ENCODE measurements at regions not wholly inside any gene's neighbourhood (a gene's known extent, or its start where the extent isn't known, plus 50 kb on each side); places are given as distances from the start of the nearest gene placed in this dataset.

DNA sequence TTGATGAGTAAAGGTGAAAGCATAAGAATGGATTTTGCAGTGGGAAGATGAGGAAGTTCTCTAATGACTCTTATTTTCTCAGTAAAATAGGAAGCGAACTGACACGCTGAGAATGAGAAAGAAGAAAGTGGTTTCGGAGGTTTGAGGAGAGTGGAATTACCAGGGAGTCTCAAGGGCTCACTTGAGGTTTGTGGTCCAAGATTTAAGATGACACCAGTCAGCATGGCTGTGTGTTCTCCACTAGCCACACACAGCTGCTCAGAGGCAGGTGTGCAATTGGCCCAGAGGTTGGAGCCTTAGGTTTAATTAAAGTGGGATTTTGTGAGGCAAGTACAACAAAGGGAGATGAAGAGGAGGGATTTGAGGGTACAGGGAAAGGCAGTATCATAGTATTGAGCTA is 99.6 kb upstream of the NBEA start:
- DNase-seq, result no peak

DNA sequence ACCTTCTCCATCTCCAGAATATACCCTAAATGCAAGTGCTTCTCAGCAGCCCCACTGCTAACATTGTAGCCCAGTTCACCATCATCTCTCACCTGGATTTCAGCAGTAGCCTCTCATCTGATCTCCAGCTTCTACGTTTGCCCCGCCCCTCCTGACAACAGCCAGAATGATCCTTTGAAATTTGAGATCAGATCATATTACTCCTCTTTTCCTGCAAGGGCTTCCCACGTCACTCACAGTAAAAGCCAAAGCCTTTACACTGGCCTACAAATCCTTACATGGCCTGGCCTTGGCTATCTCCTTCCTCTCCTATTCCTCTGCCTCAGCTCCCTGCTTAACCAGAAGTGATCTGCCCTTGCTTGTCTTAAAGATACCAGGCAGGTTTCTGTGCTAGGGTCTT is 94.3 kb upstream of the NBEA start:
- no peak for DNase-seq

DNA sequence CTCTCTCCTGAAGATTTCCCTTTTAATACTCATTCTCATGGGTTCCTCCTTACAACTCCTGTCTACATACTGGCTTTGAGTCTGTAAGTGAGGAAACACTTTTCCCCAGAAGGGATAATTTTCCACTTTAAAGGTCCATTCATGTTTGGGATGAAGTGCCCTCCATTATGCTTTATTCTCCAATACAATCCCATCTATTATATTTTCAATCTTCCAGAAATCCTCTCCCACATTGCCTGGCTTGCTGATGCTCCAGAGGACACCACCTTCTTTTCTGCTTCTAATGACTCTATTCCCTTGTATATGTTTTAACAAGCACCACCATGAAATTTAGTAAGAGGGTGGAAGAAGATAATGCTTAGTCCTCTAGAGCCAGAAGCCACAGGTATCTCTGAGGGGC is 92.7 kb upstream of the NBEA start:
- DNase-seq, result no peak

DNA sequence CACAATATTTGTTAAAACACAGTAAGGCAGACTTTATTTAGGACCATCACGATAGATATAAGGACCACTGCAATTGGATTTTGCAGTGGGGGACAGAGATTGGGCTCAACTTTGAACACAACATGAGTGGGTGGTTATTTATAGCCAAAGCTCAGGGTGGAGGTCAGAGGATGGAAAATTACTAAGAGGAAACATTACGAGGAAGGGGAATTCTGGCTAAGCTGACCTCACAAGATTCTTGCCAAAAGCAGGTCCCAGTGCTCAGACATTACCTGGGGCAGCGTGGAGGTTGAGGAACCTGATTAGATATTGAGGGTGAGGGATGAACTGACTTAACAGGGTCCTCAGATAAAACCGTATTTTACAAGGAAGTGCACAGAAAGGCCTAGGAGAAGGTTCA is 88.9 kb upstream of the NBEA start:
- no peak for DNase-seq

DNA sequence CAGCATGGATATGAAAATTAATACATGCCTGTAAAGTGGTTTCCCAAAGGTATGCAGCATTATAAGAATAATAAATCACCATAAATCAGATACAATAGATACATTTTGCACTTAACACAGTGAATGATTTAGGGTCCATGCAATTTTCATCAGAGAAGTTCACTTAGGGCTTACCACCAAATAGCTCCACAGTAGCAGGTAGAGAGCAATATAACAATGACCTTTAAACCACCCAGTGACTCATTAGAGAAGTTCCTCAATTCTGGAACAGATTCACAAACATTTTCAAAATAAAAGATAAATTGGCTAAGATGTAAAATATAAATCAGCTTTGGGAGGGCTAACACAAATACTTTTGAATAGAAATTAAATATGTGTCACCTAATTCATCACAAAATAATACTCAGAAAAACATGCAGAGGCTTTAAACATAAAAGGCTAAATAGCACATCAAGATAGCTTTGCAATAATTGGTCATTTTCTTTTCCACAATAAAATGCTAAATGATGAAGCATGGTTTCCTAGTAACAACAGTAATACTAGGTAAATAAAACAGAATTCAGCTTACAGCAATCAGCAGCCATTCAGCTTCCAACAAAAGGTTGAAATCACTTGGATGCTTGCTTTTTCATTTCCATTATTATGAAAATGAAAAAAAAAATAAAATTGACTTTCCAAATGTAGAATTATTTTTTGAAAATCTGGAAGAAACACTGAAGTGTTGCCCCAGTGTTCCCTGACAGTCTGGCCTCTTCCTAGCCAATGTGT is 84.3 kb upstream of the NBEA start:
- DNase-seq, result peak; percentile 20

DNA sequence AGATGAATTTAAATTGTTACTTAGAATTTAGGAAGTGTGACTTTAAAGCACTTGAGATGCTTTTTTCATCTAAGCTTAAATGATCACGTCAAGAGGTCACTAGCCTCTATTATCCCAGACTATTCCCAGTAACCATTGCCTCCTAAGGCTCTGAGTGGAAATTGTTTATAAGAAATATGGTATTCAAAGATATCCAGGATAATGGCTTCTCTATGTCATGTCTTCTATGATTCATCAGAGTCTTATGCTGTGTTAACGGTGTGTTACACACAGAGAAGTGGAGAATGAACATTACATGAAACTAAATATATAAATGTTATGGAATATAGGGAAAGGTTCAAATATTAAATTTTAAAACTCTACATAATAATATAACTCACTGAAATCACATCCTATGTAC is 79.8 kb upstream of the NBEA start:
- DNase-seq, result peak; percentile 23

DNA sequence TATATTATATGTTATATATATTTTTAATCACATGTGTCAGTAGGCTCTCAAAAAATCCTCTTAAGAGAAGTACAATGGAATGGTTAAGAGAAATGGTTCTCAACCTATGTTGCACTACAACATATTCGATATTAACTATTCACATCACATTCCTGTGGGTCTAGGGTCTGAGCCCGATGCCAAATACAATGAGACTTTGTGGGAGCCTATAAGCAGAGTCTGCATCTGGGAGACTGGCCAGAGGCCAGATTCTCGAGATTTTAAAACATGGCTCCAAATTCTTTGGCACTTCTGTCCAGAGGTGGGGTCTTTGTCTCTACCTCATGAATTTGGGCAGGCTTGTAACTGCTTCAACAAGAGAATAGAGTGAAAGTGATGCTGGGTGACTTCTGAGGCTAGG is 79.4 kb upstream of the NBEA start:
- peak; percentile 59 for DNase-seq

DNA sequence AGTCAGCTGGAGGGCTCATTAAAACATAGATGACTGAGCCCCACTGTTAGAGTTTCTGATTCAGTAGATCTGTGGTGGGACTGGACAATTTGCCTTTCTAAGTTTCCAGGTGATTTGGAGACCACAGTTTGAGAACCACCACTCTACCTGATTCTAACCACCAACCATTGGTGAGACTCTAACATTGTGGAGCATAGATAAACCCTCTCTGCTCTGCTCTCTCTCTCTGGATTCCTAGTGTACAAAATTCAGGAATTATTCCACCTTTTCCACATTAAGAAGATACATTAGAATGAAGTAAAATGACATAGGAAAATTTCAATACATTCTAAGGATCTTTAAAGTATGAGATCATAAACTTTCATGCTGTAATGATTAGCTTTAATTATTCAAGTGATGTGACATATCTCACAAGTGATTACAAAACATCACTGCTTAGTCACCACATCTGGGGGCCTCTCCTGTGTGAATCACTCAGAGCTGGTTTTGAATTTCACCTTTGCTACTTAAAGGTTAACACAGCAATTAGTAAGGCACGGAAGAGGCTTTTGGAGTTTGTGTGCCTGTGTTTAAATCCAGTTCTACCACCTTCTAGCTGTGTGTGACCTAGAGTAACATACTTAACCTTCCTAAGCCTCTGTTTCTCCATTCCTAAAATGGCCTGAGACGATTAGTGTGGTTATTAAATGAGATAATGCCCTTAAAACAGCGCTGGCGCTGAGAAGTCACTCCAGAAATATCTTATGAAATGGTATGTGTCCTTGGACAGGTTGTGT is 78.5 kb upstream of the NBEA start:
- DNase-seq, result peak; percentile 92

DNA sequence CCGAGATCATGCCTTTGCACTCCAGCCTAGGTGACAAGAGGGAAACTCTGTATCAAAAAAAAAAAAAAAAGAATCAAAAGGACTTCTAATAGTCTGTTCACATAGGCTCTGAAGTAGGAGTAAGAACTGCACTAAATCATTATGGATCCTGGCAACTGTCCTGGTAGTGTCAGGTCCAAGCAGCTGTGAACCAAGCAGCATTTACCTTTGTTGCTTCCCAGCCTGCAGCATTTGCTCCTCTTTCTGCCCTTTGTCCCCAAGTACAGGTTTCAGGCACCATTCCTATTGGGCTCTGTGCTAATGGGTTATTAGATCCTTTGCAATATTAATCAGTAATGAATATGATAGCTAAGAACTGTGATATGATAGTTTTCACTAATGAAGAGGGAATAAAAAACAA is 77.4 kb upstream of the NBEA start:
- DNase-seq, result peak; percentile 9

DNA sequence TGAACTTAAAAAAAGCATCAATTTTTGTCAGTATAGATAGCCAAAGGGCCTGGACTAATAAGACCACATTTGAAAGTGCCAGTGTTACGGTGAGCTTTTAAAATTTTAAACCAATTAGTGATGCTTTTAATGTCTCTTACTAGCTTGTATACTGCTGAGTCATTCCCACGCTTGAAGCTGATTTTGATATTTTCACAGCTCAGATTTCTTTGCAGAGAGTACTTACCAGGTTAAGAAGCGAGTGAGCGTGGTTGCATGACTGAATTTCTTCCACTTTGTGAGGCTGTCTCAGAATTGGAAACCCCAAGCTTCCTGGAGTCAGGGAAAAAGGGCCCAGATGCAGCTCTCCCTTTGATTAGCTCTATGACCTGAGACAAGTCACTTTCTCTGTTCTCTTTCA is 74.5 kb upstream of the NBEA start:
- peak; percentile 66 for DNase-seq

DNA sequence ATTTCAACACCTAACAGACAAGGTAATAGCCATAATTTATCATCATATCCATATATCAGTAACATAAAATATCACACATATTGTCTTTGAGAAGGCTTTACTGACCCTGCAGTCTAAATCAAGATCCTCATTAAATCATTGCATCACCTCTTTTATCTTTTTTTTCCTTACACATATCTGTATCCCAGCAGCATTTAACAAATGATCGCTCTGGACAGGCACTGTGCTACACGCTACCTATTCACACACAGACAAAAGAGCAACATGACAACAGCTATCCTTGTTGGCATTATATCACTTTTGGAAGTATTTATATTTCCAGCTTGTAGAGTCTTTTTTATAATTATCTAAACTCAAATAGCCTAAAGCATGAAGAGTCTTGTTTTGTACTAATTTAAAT is 73.3 kb upstream of the NBEA start:
- DNase-seq, result no peak

DNA sequence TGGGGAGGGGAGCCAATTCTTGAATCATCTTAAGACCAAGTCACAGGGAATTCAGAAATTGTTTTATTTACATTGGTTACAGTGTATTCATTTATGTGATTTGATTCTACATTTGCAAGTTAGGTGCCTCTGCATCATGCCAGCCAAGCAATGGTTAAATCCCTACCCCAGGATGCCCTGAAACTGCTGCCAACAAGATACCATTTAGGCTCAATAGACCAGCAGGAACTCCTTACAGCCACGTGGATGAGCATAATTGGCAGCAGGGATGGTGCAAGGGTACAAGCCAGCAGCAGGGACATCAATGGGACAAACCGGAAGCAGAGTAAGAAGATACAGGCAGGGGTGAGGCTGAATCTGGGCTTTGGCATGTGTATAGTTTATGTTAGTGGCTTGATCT is 72.4 kb upstream of the NBEA start:
- DNase-seq, result no peak

DNA sequence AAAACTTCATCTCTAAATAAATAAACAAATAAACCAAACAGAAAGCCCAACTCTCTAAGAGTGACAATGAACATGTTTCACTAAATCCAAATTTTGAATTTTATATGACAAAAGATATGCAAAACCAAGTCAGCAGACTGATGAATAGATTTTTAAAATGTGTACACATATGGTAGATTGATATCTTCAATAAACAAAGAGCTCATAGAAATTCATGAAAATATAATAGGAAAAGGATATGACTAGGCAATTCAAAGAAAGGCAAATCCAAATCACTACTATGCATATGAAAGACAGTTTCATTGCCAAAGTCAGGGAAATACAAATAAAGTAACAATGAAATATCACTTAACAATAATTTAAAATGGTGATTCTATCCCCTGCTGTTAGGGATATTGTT is 63.7 kb upstream of the NBEA start:
- no peak for DNase-seq

DNA sequence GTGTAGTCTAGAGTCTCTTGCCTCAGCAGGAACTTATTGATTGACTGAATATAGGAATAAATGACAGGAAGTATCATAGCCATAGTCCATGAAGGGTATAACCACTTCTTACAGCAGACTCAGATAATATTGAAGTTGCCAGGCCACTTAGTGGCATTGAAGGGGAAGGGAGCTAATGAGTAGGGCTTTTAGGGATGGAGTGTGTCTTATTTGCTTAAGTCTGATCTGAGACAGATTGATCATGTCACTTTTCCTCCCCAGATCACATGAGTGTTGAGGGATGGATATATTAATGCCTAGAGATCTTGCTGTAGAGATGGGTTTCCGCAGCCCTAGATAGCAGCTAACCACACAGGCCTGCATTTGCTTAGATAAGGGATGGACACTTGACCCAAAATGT is 62.2 kb upstream of the NBEA start:
- no peak for DNase-seq

DNA sequence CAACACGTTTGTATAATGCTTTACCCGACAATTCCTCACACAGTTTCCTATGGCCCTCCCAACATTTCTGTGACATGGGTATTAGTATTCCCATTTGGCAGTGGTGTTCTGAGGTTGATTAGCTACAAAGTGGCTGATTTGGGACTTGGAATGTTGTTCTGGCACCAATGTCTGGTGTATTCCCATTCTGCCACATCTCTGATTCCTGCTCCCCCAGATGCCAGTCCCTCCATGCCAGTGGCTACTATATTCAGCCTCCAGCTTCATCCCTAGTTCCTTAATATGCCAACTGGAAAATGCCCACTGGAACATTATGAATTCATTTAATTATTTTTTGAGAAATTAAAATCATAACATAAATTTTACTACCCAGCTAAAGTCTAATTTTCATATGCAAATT is 60.6 kb upstream of the NBEA start:
- DNase-seq, result no peak

DNA sequence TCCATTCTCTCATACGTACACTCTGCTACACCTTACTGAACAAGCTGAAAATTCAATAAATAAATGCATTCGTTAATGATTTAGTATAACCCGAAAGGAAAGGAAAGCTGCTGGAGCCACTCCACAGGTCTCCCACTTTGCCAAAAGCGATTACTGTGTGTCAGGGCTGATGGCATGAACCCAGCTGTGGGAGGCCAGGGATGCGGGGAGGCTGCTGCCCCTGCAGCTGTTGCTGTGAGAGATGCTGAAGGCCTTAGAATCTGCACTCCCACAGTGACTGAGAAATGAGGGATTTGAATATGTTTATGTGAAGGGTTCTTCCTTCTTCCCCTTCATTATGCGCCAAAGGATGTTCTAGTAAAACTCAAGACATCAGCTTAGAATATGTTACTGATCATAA is 58.7 kb upstream of the NBEA start:
- no peak for DNase-seq

DNA sequence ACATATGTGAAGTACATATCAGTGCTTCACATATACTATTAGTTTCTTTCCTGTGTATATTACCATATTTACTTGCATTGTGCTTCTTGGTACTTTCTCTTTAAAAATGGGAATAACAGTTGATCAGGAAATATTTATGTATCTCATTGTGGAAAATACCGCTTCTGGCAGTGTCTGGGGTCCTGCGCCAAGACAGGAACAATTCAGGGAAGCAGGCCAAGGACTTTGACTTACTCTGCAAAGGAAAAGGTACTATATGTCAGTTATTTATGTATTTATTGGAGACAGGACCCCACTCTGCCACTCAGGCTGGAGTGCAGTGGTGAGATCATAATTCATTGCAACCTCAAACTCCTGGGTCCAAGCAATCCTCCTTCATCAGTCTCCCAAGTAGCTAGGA is 57.7 kb upstream of the NBEA start:
- no peak for DNase-seq

DNA sequence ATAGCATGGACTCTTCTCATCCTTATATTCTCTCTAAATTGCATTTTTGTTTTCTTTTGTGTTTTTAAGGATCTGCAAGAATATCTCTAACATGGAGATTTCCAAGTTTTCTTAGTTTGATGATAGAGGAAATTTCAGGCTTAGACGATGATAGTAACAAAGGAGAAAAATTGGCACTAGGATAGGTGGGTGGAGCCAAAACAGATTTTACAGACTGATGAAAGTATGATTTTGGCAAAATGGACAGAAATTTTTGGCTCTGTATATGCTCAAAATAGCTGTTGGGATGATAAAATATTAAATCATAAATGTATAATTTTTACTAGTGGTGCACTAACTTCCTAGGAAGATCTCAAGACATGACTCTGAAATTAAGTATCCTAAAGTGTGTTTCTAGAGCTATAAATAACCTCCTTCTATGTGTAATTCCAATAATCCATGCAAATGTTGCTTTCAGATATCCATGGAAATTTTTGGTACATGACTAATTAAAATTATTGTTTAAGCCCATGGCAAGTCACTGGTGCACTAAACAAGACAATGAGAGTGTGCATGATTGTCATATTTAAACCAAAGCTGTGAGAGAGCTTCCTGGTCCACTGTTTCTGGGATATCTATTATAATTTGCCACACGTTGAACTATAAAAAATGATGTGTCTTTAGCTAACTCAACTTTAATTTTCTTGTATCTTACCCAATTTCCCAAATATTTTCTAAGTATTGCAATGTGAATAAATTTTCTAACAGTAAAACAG is 55.8 kb upstream of the NBEA start:
- peak; percentile 4 for DNase-seq

DNA sequence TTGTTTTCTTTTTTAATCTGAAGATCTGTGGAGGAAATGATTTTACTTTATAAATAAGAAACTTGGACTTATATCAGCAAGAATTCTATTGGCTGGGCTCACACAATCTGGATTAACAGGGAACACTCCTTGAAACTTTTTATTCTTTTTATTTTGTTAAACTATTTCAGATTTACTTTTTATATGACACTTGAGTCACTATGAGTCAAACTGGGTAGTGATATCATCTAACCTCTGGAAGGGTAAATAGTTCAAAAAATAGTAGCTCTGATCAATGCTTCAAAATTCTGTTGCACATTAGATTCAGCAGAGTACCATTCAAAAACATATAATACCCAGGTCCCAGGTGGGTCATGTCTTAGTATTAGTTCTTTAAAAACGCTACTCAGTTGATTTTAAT is 55.1 kb upstream of the NBEA start:
- no peak for DNase-seq
